GM18858 (cell line): ENCODE measurements at regions not wholly inside any gene's neighbourhood (a gene's known extent, or its start where the extent isn't known, plus 50 kb on each side); places are given as distances from the start of the nearest gene placed in this dataset.
"Not testable (repeated sequence)": the region's sequence is repeated elsewhere in the genome, so short reads cannot be mapped to it uniquely, and the experiment has no call there.

Source experiments
- ATAC-seq: cut with Tn5 transposase; IDR thresholded peaks from one replicate; pipeline ENCODE4 v1.9.1; 2021; ENCODE audit not compliant: unreplicated experiment

GRCh38 chr12:75766263-75767160 lies 255.1 kb upstream of the KRR1 start:
- no peak for ATAC-seq

GRCh38 chr12:75765170-75766059 lies 254.0 kb upstream of the KRR1 start:
- no peak for ATAC-seq

DNA sequence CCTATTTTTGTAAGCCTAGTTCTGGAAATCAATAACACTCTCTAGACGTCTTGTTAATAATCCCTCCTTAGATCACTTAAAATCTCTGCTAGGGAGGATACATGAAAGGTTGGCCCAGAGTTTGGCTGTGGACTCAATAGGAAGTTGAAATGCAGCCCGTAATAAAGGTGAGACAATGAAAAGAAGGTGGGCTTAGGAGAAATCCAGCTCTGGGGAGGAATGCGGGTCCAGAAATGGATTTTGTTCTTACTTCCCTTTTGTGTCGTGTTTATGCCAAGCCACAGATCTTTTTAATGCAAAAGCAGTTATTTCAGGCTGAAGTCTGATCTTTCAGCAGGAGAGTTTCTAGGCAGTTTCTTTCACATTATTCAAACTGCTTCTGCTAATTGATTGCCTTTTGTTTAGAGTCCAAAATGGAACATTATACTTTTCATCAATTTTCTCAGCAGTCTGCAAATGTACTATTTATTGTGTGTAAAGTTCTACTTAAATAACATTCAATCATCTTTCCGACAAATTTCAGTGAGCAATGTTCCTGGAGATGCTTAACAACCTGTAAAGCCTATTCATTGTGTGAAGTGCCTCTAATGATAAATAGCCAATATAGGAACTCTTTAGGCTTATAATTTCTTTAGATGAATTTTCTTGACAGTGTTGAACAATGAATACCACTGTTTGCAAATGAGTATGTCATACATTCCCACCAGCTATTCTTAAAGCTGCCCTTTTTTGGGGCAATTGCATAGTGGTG lies 252.9 kb upstream of the KRR1 start:
- no peak for ATAC-seq

DNA sequence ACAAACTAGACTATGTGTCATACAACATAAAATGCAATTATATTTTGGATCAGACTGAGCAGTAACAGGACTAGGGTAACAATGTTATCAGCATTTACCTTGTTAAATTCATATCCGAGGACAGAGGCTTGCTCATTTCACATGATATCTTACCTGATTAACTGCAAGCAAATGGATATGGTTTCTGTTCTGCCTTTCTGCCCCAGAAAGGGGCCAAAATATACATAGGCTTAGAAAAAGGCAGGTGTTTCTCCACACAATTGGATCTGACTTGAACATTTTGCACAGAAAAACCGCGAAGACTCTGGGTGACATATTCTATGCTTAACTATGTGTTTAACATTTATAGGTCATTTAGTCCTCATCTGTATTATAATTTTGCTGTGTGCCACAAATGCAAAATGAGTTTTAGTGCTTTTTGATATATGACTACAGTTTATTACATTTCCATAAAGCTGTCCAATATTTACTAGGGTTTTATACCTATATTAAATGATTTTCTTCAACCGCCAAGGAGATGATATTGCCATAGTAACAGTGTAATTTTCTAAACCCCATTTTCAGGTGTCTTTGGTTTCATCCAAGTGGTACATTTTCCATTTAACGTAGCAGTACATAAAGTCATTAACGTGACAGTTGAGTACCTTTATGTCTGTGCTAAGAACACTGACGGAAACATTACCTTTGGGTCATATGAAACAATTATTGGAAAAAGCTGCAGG lies 249.3 kb upstream of the KRR1 start:
- no peak for ATAC-seq

- no peak for ATAC-seq
Observed at GRCh38 chr12:75759842-75760572, 248.6 kb upstream of the KRR1 start.

DNA sequence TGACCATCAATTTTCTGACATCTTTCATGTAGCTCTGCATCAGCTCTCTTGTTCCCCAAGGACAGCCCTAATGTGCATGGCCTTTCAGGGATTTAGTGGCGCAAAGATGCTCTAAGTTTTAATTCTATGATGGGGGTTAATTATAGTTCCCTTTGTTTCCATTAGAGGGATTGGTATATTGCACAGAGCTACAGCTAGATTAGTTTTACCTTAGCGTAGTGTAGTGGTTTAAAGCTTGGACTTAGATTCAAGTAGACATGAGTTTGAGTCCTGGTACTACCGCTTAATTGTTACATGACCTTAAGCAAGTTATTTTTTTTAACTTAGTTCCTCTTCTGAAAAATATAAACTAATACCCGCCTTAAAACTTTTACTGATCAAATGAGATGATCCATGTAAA lies 247.8 kb upstream of the KRR1 start:
- no peak for ATAC-seq

DNA sequence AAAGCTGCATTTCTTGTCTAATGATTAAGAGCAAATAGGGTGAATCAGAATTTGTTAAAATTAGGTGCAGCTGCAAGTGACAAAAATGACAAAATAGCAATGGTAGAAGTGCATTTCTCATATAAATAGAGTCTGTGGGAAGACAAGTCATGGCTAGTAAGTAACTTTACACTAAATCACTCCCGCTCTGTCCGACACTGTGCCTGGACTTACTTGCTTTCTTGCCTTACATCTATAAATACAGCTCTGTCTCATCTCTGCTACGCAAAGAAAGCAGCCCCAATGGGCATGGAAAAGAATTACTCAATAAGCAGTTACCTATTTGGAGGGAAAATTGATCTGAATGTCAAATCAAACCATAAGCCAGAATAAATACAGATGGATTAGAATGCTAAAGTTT lies 245.4 kb upstream of the KRR1 start:
- ATAC-seq = no peak

GRCh38 chr12:75756111-75756510 lies 244.7 kb upstream of the KRR1 start:
- ATAC-seq = no peak

GRCh38 chr12:75754698-75755097 lies 243.3 kb upstream of the KRR1 start:
- no peak for ATAC-seq

GRCh38 chr12:75754141-75754540 lies 242.7 kb upstream of the KRR1 start:
- no peak for ATAC-seq

- ATAC-seq = no peak
Observed at GRCh38 chr12:75751769-75752471, 240.5 kb upstream of the KRR1 start.

- ATAC-seq = no peak
Observed at GRCh38 chr12:75750716-75751306, 239.4 kb upstream of the KRR1 start.

DNA sequence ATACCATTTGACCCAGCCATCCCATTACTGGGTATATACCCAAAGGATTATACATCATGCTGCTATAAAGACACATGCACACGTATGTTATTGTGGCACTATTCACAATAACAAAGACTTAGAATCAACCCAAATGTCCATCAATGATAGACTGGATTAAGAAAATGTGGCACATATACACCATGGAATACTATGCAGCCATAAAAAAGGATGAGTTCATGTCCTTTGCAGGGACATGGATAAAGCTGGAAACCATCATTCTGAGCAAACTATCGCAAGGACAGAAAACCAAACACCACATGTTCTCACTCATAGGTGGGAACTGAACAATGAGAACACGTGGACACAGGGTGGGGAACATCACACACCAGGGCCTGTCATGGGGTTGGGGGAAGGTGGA lies 237.6 kb upstream of the KRR1 start:
- ATAC-seq = not testable (repeated sequence)

DNA sequence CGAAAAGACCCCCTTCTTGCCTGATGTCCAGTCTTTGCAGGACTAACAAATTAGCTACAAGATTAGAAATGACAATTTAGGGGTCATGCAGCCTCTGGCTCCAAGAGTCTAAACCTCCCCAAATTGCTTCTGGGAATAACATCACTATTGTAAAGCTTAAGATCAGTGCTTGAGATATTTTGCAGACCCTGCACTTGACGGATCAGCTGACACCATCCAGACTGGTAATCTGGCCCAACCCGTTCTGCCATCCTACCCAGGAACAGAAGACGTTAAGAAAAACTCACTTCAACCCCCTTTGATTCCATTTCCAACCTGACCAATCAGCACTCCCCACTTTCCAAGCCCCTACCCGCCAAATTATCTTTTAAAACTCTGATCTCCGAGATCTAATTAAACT lies 236.7 kb upstream of the KRR1 start:
- no peak for ATAC-seq

GRCh38 chr12:75747572-75748021 lies 236.2 kb upstream of the KRR1 start:
- no peak for ATAC-seq

- ATAC-seq = no peak
Observed at GRCh38 chr12:75746621-75747020, 235.2 kb upstream of the KRR1 start.

DNA sequence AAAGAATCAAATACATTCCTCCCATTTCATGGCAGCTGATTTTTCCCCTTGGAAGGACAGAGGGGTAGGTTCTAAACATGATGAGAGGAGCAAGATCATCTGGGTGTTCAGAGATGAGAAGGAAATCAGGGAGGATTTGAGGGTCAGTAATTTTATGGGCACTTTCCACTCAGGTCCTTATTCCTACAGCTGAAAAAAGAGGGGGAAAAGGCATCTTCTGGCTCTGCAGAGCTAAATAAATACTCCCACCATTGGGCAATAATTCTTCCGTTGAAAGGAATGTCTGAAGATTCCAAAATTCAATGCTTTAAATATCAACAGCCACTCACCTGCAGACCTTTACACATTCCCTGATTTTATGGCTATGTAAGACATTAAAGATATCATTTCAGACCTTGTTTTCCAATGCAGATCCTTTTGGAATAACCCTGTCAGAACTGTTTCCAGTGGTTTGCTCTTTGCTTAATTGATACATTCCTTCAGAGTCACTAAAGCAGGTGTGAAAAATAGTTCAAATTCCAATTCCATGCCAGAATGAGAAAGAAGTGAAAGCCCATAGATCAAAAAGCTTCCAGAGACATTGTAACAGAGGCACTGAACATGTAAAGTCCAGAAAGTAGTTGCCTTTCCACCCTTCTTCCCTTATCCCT lies 233.3 kb upstream of the KRR1 start:
- no peak for ATAC-seq

- ATAC-seq = no peak
Observed at GRCh38 chr12:75742961-75743360, 231.6 kb upstream of the KRR1 start.
